Inflammatory macrophage (primary cell): ENCODE measurements at regions not wholly inside any gene's neighbourhood (a gene's known extent, or its start where the extent isn't known, plus 50 kb on each side); places are given as distances from the start of the nearest gene placed in this dataset.
A peak's percentile ranks its signal among the peaks of the same experiment; 100 is the strongest.

ENCODE experiments used
- DNase-seq, 2 donors: peaks; one replicate each; pipeline ENCODE4 v3.0.0-alpha.2; 2020 to 2022

GRCh38 chr10:46229144-46229563 lies 57.6 kb upstream of the ANTXRL start:
- DNase-seq = peak; percentile 42 to 43

GRCh38 chr10:46230615-46231014 lies 56.2 kb upstream of the ANTXRL start:
- no peak for DNase-seq

GRCh38 chr10:46231087-46231486 lies 55.7 kb upstream of the ANTXRL start:
- DNase-seq = no peak

- no peak for DNase-seq
Measured at GRCh38 chr10:46232084-46232483, 54.7 kb upstream of the ANTXRL start.

- no peak for DNase-seq
Measured at GRCh38 chr10:46232666-46233065, 54.1 kb upstream of the ANTXRL start.

GRCh38 chr10:46233181-46233580 lies 53.6 kb upstream of the ANTXRL start:
- peak; percentile 18 to 54 for DNase-seq

- no peak for DNase-seq
Measured at GRCh38 chr10:46234026-46234425, 52.8 kb upstream of the ANTXRL start.

GRCh38 chr10:46234431-46235060 lies 52.3 kb upstream of the ANTXRL start:
- no peak for DNase-seq

GRCh38 chr10:46235705-46236545 lies 50.9 kb upstream of the ANTXRL start:
- no peak for DNase-seq

GRCh38 chr10:46236546-46236887 lies 50.3 kb upstream of the ANTXRL start:
- DNase-seq = no peak

- no peak for DNase-seq
Measured at GRCh38 chr10:46236941-46237681, 49.7 kb upstream of the ANTXRL start.
